Amniotic stem cell (primary cell): ENCODE measurements at regions not wholly inside any gene's neighbourhood (a gene's known extent, or its start where the extent isn't known, plus 50 kb on each side); places are given as distances from the start of the nearest gene placed in this dataset.

Source experiments
- DNase-seq: peaks from one replicate; lab custom pipeline; 2025; lab: John Stamatoyannopoulos, UW

GRCh38 chr20:52864916-52865605, 107.1 kb upstream of the TSHZ2 start:
- no peak for DNase-seq

- no peak for DNase-seq
Observed at GRCh38 chr20:52859156-52859876, 112.8 kb upstream of the TSHZ2 start.

GRCh38 chr20:52852714-52853113, 119.4 kb upstream of the TSHZ2 start:
- DNase-seq, result no peak

GRCh38 chr20:52847731-52848359, 124.3 kb upstream of the TSHZ2 start:
- DNase-seq, result no peak

GRCh38 chr20:52847029-52847660, 125.0 kb upstream of the TSHZ2 start:
- DNase-seq, result no peak

GRCh38 chr20:52845044-52845443, 127.1 kb upstream of the TSHZ2 start:
- DNase-seq, result no peak

- no peak for DNase-seq
Observed at GRCh38 chr20:52843425-52843824, 128.7 kb upstream of the TSHZ2 start.

GRCh38 chr20:52841003-52841402, 131.2 kb upstream of the TSHZ2 start:
- DNase-seq, result no peak

GRCh38 chr20:52840041-52840440, 132.1 kb upstream of the TSHZ2 start:
- no peak for DNase-seq

GRCh38 chr20:52838510-52839241, 133.5 kb upstream of the TSHZ2 start:
- DNase-seq, result no peak

- DNase-seq, result no peak
Observed at GRCh38 chr20:52837378-52837777, 134.8 kb upstream of the TSHZ2 start.

GRCh38 chr20:52833901-52834300, 138.3 kb upstream of the TSHZ2 start:
- DNase-seq, result no peak

GRCh38 chr20:52832151-52832774, 139.9 kb upstream of the TSHZ2 start:
- DNase-seq, result no peak

- DNase-seq, result no peak
Observed at GRCh38 chr20:52830598-52830997, 141.6 kb upstream of the TSHZ2 start.

- DNase-seq, result no peak
Observed at GRCh38 chr20:52829111-52829510, 143.0 kb upstream of the TSHZ2 start.

GRCh38 chr20:52828199-52828598, 144.0 kb upstream of the TSHZ2 start:
- no peak for DNase-seq

GRCh38 chr20:52826722-52827121, 145.4 kb upstream of the TSHZ2 start:
- DNase-seq, result no peak

- no peak for DNase-seq
Observed at GRCh38 chr20:52826321-52826720, 145.8 kb upstream of the TSHZ2 start.

- no peak for DNase-seq
Observed at GRCh38 chr20:52824494-52825216, 147.5 kb upstream of the TSHZ2 start.

GRCh38 chr20:52823303-52823702, 148.9 kb upstream of the TSHZ2 start:
- no peak for DNase-seq
